ENCODE measurements at regions not wholly inside any gene's neighbourhood (a gene's known extent, or its start where the extent isn't known, plus 50 kb on each side); places are given as distances from the start of the nearest gene placed in this dataset.
"Not testable (repeated sequence)": the region's sequence is repeated elsewhere in the genome, so short reads cannot be mapped to it uniquely, and the experiment has no call there.

DNA sequence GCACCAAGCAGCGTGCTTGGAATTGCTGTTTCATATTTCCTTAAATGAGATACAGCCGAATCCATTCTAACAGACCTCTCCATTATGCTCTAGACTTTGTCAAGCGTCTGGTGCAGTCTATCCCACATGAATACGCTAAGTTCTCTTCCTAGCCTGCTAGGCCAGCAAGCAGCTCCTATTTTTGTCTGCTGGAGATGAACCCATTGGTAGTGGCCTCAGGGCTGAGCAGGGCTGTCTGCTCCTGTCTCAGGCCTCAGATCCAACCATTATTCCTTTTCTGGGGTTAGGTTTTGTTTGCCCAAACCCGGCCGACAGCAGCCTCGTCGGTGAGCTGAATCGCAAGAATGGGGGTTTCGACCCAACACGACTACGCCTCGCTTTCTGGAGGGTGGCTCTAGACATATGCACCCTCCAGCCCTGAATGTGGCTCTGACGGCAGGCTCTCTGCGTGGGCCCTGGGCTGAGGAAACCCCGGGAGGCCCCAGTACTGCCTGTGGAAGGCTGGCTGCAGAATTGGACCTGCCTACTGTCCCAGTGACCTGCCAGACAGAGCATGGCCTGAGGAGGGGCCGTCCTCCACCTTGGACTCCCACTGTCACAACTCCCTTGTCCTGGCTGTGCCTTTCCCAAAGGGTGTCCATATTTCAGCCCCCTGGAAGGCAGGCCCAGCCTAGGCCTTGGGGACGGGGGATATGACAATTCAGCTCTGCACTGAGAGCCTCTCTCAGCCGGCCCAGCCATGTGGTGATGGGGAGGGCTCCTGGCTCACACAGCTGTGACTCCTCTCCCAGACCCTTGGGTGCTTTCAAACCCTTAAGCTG, 267.9 kb upstream of the TCERG1L start:
- DNase-seq (ENCODE audit: low read depth in 3 of 3): no peak

DNA sequence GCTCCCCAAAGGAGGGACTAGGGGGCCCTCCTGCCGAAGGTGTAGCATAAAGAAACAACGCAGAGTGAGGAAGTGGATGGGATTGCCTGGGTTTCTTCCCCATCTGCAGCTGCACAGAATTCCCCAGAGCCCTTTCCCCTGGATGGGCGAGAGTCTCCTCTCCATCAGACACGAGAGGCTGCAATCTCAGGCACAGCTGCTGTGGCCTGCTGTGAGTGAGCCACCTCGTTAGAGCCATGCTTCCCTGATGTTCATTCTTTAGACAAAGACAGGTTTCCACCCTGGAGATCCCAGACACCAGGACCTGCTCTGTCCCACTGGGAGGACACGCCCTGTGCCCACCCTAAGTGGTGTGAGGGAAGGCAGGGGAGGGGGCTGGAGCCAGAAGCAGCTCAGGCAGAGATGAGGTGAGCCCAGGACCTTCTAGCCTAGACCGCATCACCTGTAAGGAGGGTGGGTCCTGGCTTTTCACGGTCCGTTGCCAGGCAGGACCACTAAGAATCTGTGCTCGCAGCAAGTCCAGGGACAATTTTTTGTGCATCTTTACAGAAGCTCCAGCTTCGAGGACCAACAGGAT, 268.6 kb upstream of the TCERG1L start:
- DNase-seq (ENCODE audit: low read depth in 3 of 3): no peak

DNA sequence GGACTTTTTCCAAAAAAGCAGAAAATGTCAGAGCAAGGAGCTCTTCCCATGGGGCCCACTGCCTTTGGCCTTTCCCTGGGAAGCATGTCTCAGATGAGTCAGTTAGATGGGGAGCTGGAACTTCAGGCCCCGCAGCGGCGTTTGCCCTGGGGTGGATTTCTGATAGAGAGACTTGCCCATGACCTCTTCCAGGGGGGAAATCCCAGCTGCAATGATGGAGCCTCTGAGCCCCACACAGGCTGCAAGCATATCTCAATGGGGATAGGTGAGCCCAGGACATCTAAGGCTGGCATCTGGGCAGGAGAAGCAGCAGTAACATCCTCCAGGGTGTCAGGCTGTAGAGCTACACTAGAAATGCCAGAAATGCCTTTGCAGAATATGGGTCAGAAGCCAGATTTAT, 269.2 kb upstream of the TCERG1L start:
- DNase-seq (ENCODE audit: low read depth in 3 of 3): no peak

DNA sequence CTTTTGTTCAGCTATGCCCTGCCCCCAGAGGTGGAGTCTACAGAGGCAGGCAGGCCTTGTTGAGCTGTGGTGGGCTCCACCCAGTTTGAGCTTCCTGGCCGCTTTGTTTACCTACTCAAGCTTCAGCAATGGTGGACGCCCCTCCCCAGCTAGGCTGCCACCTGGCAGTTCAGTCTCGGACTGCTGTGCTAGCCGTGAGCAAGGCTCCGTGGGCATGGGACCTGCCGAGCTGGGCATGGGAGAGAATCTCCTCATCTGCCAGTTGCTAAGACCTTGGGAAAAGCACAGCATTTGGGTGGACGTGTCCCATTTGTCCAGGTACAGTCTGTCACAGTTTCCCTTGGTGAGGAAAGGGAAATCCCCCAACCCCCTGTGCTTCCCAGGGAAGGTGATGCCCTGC, 270.0 kb upstream of the TCERG1L start:
- DNase-seq (ENCODE audit: low read depth in 3 of 3): not testable (repeated sequence)

DNA sequence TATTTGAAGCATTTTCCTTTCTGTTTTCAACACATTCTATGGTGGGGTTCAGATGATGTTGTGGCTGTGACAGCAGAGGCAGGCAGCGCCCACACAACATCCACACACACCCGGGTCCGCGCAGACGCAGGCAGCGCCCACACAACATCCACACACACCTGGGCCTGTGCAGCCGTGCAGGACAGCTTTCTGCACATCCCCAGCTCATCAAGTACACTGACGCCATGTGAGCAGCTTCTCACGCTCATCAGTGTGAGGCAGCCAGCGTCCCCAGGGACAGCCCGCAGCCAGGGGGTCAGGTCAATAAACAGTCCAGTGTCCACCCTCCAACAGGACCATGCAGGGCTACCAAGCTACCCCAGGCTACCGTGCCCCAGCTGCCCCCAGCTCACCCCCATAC, 272.8 kb upstream of the TCERG1L start:
- DNase-seq (ENCODE audit: low read depth in 3 of 3): no peak

DNA sequence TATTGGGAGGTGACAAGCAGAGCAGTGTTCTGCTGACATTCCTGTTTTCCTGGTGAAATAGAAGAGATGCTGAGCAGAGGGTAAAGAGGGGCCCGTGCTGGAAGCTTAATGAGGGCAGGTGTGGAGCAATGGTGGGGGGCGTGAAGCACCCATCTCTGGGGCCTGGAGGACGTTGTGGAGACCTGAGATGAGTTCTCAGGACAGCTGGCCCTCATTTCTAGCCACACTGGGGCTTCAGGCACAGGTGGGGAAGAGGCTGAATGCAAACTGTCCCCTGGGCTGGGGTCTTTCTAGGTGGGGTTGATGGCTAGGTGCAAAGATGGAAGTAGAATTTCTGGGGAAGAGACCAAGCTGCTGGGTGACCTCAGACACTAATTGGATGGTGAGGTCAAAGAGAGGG, 274.2 kb upstream of the TCERG1L start:
- no peak for DNase-seq (ENCODE audit: low read depth in 3 of 3)

DNA sequence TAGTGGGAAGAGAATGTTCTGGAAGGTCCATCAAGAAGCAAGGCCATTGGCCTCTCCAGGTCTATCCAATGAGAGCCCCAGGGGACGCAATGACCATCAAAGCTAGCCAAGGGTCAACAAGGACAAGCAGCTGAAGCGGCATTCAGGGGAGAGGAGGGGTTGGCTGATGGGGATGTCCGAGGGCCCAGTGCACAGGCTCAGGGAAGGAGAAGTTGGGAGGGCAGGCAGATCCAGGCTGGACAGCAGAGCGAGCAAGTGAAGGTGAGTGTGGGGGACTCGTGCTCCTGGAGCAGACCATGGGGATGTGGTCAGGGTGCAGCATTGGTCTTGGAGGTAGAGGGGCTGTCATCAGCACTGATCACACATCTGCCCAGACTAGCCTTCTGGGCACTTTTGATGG, 275.4 kb upstream of the TCERG1L start:
- no peak for DNase-seq (ENCODE audit: low read depth in 3 of 3)

DNA sequence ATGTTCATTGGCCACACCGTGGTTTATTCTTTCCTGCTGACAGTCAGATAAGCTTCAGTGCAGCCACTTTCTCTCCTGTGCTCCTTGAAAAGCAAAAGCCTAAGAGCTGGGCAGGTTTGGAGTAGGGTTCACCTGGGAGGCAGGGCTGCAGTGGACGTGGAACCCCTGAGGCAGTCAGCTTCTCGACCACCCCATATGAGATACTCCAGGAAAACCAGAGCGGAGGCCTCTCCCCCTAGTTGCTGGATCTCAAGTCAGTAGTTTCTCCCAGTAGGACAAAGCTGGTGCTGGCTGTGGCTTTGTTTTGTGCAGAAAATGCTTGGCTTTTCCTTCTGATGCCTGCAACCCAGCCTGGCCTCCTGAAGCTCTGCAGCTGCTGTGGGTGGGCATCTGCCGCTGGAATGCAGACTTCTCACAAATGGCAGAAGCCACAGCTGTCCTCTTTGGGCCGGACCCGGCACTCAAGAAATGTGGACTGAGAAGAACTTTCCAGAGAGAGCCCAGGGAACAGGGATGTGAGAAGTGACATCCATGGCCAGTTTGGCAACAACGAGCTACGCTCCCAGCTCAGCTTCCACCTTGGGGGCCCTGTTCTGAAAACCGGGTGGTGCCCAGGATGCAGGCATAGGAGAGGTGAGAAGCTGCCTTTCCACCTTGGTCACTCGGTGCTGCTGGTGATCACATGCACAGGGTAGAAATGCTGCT, 276.6 kb upstream of the TCERG1L start:
- DNase-seq (ENCODE audit: low read depth in 3 of 3): no peak

DNA sequence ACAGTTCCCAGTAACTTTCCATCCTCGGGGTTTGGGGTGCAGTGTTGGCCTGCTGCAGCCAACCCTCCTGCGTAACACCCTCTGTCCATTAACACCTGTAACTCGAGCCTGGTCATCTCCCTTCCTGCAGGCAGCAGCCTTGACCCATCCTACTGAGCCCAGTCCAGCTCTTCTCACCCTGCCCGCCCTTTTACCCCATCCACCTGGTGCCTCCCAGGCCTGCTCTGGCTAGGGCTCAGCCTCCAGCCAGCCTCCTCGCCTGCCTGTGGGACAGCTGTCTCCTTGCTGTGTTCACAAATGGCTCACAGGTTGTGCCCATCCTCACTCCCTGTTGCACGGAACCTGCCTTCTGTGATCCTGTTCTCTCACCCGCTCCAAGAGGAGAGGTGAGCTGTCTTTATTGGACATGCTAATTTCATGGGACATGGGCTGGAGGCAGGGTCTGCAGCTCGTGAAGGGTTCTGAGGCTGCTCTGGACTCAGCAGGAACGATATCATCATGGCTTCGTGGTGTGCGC, 277.2 kb upstream of the TCERG1L start:
- no peak for DNase-seq (ENCODE audit: low read depth in 3 of 3)

DNA sequence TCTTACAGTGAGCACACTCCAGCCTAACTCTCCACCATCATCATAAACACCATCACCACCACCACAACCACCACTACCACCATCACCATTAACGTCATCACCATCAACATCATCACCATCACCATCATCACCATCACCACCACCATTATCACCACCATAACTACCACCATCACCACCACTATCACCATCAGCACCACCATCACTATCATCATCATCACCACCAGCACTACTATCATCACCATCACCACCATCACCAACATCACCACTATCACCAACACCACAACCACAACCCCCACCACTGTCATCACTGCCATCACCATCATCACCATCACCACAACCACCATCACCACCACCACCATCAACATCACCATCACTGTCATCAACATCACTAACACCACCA, 279.0 kb upstream of the TCERG1L start:
- DNase-seq (ENCODE audit: low read depth in 3 of 3): no peak

DNA sequence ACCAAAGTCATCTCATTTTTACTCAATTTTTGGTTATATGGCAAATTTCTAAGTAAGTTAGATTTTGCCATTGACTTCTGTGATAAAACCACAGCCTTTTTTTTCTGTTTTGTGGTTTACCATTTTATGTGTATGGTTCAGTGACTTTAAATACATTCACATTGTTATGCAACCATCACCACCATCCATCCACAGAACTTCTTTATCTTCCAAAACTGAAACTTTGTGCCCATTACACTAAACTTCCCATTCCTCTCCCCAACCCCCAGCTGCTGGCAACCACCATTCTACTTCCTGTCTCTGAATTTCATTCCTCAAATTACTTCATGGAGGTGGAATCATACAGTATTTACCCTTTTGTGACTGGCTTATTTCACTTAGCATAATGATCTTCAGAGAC, 280.4 kb upstream of the TCERG1L start:
- no peak for DNase-seq (ENCODE audit: low read depth in 3 of 3)

DNA sequence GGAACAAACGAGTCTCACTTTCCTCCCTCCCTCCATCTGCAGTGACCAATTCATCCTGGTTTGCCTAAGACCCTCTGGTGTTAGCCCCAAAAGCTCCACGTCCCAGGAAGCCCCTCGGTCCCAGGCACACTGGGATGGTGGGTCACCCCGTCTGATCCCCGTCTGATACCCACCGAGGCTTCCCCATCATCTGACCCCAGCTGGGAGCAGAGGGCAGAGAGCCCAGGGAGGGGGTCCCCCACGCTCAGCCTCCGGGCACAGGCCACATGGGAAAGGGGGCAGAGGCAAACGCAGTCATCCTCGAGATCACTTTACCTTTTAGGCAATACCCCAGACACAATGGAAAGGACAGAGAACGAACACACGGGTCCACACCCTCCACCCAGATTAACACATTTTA, 291.6 kb upstream of the PPP2R2D start:
- no peak for DNase-seq (ENCODE audit: low read depth in 3 of 3)

DNA sequence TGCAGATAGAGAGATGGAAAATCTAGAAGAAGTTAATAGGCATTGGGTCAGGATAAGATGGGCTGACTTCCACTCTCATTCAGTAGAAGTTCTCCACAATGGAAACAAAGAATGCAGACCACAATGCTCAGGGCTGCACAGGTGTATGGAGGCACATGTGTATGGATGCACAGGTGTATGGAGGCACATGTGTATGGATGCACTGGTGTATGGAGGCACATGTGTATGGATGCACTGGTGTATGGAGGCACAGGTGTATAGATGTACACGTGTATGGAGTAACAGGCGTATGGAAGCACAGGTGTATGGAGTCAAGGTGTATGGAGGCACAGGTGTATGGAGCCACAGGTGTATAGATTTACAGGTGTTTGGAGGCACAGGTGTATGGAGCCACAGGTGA, 285.7 kb upstream of the PPP2R2D start:
- DNase-seq (ENCODE audit: low read depth in 3 of 3): no peak

DNA sequence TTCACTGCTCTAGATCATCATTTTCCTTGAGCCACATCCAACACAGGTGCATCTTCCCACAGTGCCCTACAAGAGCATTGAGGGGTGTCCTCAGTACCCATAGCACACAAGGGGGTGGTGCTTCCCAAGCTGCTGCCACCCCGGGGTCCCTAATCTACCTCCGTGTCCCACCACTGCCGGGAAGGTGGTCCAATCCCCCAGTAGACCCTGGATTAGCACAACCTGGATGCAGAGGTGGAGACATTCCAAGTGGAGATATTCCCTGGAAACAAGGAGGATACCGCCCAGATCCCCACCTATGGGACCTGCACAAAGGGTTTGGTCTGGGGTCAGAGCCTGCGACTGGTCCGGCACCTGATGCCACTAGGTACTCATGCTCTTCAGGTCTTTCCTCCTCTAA, 284.8 kb upstream of the PPP2R2D start:
- no peak for DNase-seq (ENCODE audit: low read depth in 3 of 3)

DNA sequence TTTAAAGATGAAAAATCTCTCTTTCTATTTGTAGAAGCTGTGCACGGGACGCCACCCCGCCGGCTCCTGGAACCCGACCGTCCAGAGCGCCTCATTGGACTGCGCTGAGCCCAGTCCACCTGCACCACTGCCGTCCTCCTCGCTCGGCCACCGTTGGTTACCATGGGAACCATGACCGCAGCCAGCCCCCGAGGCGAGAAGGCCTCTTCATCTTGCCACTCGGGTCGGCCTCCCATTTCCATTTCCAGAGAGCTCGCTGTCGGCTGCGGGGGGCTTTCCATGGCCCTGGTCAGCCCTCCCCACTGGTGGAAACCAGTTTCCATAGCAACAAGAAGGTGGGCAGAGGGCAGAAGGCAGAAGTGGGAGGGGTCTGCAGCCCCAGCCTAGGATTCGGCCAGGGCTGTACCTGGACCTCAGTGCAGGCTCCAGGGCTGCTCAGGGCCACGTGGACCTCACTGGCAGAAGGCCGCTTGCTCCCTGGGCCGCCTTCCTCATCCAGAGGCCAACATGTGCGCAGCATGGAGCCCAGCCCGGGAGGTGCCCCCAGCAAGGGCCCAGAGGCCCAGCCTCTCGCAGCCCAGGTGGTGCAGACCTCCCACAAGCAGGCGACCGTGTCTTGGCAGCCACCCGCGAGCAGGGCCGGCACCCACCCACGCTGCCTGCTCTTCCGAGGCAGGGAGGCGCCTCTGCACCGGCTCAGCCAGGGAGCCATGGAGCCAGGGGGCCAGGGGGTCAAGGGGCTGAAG, 283.5 kb upstream of the PPP2R2D start:
- DNase-seq (ENCODE audit: low read depth in 3 of 3): no peak

DNA sequence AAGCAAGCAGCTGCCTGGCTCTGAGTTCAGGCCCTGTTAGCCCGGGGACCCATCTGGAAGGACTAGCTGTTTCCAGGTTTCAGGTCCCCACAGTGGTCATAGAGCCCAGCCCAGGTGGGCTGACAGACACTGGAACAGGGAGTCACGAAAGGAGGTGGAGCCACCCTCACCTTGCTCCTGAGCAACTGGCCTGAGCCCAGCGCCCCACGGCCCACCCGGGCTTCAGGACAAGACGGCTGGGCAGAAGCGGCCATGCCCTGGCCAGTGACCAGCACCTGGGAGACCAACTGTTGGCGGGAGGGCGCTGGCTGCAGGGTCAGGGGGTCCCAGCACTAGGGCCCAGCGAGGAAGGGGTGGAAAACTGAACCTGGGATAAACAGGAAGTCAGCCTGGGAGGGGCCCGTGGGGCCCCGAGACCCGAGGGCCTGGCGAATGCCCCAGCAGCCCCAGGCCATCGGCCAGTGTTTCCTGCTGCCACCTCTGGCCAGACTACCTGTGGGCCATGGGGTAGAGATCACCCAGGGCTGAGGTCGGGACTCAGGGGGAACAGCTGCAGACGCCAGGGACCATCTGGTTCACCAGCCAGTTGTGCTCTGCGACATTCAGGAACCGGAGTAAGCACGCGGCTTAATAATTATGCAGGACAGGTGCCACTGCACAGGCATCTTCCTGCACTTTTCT, 282.1 kb upstream of the PPP2R2D start:
- no peak for DNase-seq (ENCODE audit: low read depth in 3 of 3)

DNA sequence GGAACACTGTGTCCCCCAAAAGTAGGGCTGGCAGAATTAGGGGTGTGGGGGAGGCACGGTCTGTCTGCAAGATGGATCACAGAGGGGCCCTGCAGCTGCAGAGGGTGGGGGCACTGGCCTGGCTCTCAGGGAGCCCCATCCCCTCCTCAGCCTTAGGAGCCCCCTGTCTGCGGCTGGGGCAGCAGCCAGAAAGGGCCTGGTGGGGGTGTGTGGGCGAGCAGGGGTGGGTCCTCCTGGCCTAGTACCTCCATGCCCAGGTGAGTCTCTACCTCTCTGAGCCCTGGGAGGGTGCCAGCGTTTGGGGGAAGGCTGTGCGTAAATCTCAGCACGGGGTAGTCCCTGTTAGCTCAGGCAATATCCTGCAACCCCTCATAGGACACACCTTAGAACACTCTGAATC, 280.5 kb upstream of the PPP2R2D start:
- no peak for DNase-seq (ENCODE audit: low read depth in 3 of 3)

DNA sequence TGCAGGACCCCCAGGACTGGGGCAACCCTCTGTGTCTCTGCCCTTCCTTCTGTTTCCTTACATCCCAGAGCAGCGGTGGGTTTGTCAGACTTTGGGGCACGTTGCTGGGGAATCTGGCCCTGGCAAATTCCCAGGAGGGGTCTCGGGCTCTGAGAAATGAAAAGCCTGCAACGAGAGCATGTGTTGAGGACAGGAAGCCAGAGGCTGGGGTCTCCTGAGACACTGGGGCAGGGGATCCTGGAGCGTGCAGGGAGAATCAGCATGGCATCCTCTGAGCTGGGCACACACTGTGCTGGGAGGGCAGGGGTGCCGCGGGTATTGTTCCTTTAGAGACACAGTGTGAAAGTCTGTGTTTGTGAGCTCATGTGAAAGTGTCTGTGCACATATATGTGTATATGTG, 279.9 kb upstream of the PPP2R2D start:
- no peak for DNase-seq (ENCODE audit: low read depth in 3 of 3)

DNA sequence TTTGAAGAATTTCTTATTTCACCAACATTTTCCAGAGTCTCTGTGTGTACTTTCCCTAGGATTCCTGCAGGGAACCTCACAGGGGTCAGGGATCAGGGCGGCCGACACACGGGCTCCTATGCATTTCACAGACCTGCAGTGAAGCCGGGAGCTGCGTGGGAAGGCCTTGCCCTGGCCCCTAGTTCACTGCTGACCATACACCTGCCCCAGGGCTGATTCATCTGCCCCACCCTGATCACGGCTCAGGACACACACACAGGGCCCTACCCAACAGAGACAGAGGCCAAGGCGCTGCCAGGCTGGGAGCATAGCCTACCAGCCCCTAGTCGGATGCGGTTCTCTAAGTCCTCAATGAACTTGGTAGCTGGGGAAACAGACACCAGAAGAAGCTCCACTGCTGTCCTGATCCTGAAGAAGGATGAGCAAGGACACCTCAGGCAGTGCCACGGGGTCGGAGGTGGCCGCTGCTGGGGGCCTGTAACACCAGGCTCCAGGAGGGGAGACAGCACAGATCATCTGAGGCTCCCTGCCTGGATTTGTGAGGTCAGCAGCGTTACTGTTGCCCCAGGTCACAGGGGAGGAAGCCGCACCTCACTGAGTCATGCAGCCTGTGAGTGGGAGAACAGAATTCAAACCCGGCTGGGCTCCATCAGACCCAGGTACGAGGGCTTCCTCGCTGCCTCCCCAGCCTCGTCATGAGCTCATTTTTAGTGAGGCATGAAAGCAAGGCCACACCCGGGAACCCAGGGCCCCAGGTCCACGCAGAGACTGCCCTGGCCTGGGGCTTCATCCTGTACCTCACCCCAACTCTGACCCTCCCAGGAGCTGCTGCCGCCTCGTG, 278.8 kb upstream of the PPP2R2D start:
- DNase-seq (ENCODE audit: low read depth in 3 of 3): no peak

DNA sequence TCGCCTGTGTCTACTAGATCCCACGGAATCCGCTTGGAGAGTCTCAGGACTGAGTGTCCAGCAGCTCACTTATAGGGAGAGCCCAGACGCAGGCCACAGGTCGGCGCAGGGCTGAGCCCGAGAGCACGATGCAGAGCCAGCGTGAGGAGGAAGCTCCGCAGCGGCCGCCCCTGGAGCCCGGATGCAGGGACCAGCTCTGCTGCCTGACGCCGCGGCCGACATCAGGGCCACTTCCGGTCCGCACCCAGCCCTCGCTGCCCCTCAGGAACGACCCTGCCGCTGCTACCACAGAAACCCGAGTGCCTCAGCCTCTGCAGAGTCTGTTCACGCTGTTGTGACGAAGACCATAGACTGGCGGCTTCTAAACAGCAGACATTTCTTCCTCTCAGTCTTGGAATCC, 275.8 kb upstream of the PPP2R2D start:
- DNase-seq (ENCODE audit: low read depth in 3 of 3): no peak

DNA sequence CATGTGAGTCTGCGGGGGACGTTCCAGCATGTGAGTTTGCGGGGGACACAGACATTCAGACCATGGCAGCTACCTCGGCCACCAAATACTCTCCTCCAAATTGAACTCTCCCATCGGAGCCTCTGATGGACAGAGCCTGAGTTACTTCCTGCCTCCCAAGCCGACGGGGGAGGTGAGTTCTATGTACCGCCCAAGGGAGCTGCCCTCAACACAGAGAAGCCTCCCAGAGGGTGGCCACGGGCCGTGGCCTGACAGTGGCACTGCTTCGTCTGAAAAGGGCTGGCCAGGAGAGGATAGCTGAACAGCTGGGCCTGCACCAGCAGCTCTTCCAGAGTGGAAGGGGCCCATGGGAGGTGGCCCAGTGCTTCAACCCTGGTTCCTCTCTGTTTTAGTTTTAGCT, 274.5 kb upstream of the PPP2R2D start:
- no peak for DNase-seq (ENCODE audit: low read depth in 3 of 3)

Measured in stimulated activated CD4-positive, alpha-beta T cell treated with anti-CD3 and anti-CD28 coated beads, TNF-alpha, amount 100 ng/mL, for 4 hours (primary cell).